CD14-positive monocyte (primary cell): ENCODE measurements at regions not wholly inside any gene's neighbourhood (a gene's known extent, or its start where the extent isn't known, plus 50 kb on each side); places are given as distances from the start of the nearest gene placed in this dataset.
"Not testable (repeated sequence)": the region's sequence is repeated elsewhere in the genome, so short reads cannot be mapped to it uniquely, and the experiment has no call there.

ENCODE experiments used
- DNase-seq, 3 donors: peaks; one replicate each; pipeline ENCODE4 v3.0.0-alpha.2; 2011 to 2022
- H2AFZ ChIP-seq: 2 replicates; pipeline ENCODE4 v1.6.0; 2012; ENCODE audit warnings: mild to moderate bottlenecking, low read depth, low read length, inconsistent platforms; ENCODE audit not compliant: insufficient read depth, poor library complexity, severe bottlenecking
- H3K27ac ChIP-seq, 2 donors: 1 replicate in 1 of 2; 2 replicates in 1 of 2; pipeline ENCODE4 v1.5.1; 2012 to 2013; ENCODE audit warnings: low read length in 2 of 2, control low read depth in 1 of 2, inconsistent platforms in 1 of 2, low read depth in 1 of 2, mild to moderate bottlenecking in 1 of 2
- H3K27me3 ChIP-seq, 2 donors: one replicate each; pipeline versions ENCODE4 v1.6.0 to v1.6.1; 2011 to 2013; ENCODE audit warnings: low read length in 2 of 2; ENCODE audit not compliant: control insufficient read depth in 2 of 2, insufficient read depth in 2 of 2
- H3K36me3 ChIP-seq, 2 donors: replicated peaks in 1 of 2; 1 replicate in 1 of 2; 2 replicates in 1 of 2; pipeline versions ENCODE4 v1.5.1 to v1.6.1; 2012 to 2013; ENCODE audit warnings: low read length in 2 of 2, control low read depth in 1 of 2, inconsistent platforms in 1 of 2, mild to moderate bottlenecking in 1 of 2; ENCODE audit not compliant: insufficient read depth in 2 of 2, control insufficient read depth in 1 of 2
- H3K4me1 ChIP-seq, 2 donors: 1 replicate in 1 of 2; 2 replicates in 1 of 2; pipeline versions ENCODE4 v1.5.1 to v1.6.1; 2012 to 2013; ENCODE audit warnings: low read length in 2 of 2, control low read depth in 1 of 2, inconsistent platforms in 1 of 2, mild to moderate bottlenecking in 1 of 2, moderate library complexity in 1 of 2; ENCODE audit not compliant: insufficient read depth in 2 of 2, control insufficient read depth in 1 of 2
- H3K4me2 ChIP-seq: replicated peaks from 2 replicates; pipeline ENCODE3; 2012; ENCODE audit warnings: low read length, moderate library complexity, mild to moderate bottlenecking; ENCODE audit not compliant: poor library complexity, severe bottlenecking; ENCODE audit errors: extremely low read depth
- H3K4me3 ChIP-seq, 3 experiments: fragments of 200-600 bp in 1 of 3; sonication (generic) in 1 of 3; replicated peaks in 1 of 3; 1 replicate in 2 of 3; 2 replicates in 1 of 3; pipeline ENCODE4 v1.5.1; 2011 to 2013; ENCODE audit warnings: low read length in 3 of 3, mild to moderate bottlenecking in 3 of 3, control low read depth in 2 of 3, low read depth in 2 of 3, inconsistent platforms in 1 of 3, moderate library complexity in 1 of 3
- H3K79me2 ChIP-seq: 2 replicates; pipeline ENCODE4 v1.6.0; 2012; ENCODE audit warnings: mild to moderate bottlenecking, control low read depth, inconsistent platforms, low read length, moderate library complexity; ENCODE audit not compliant: insufficient read depth
- H3K9ac ChIP-seq: 2 replicates; pipeline ENCODE4 v1.6.0; 2017; ENCODE audit warnings: low read length, mild to moderate bottlenecking; ENCODE audit not compliant: insufficient read depth, poor library complexity, severe bottlenecking
- H3K9me3 ChIP-seq, 2 donors: replicated peaks in 1 of 2; 1 replicate in 1 of 2; 2 replicates in 1 of 2; pipeline versions ENCODE4 v1.5.1 to v1.6.1; 2012 to 2013; ENCODE audit warnings: low read length in 2 of 2, control low read depth in 1 of 2; ENCODE audit not compliant: control insufficient read depth in 1 of 2, insufficient read depth in 1 of 2
- H4K20me1 ChIP-seq: 2 replicates; pipeline ENCODE4 v1.6.0; 2012; ENCODE audit warnings: mild to moderate bottlenecking, low read length, control low read depth, moderate library complexity; ENCODE audit not compliant: insufficient read depth
- H3K27ac Mint-ChIP-seq, 7 donors: one replicate each; pipeline ENCODE4 v1.8.0; 2020; ENCODE audit warnings: mild to moderate bottlenecking in 7 of 7, mixed read lengths in 7 of 7, moderate library complexity in 6 of 7, inconsistent platforms in 2 of 7
- H3K27me3 Mint-ChIP-seq, 3 donors: one replicate each; pipeline ENCODE4 v1.8.0; 2021 to 2022; ENCODE audit warnings: low read depth in 3 of 3, mild to moderate bottlenecking in 3 of 3, mixed read lengths in 3 of 3, moderate library complexity in 3 of 3, inconsistent platforms in 1 of 3
- H3K36me3 Mint-ChIP-seq, 2 donors: one replicate each; pipeline ENCODE4 v1.8.0; 2020; ENCODE audit warnings: mixed read lengths in 2 of 2, inconsistent platforms in 1 of 2, mild to moderate bottlenecking in 1 of 2
- H3K4me1 Mint-ChIP-seq: one replicate; pipeline ENCODE4 v1.8.0; 2020; ENCODE audit warnings: mild to moderate bottlenecking, mixed read lengths
- H3K4me3 Mint-ChIP-seq, 2 donors: one replicate each; pipeline ENCODE4 v1.8.0; 2020; ENCODE audit warnings: mild to moderate bottlenecking in 2 of 2, mixed read lengths in 2 of 2, moderate library complexity in 1 of 2
- H3K9me3 Mint-ChIP-seq, 7 donors: one replicate each; pipeline ENCODE4 v1.8.0; 2020 to 2022; ENCODE audit warnings: mixed read lengths in 7 of 7, mild to moderate bottlenecking in 6 of 7, moderate library complexity in 6 of 7, inconsistent platforms in 2 of 7
- CTCF ChIP-seq: fragments of 200-600 bp; IDR thresholded peaks from one replicate; pipeline ENCODE4 v1.8.0; 2022; ENCODE audit warnings: antibody characterized with exemption, mild to moderate bottlenecking
- WGBS: methylation state at CpG from one replicate; pipeline ENCODE4 v1.1.5; 2013; ENCODE audit warnings: missing lambda C conversion rate; ENCODE audit not compliant: insufficient coverage; 5-methylcytosine and 5-hydroxymethylcytosine counted together
- intact Hi-C, 2 donors: fragments of 100-400 bp; cut with micrococcal nuclease; formaldehyde crosslinking; loops; one replicate each; pipeline versions ENCODE4 v1.15.0 to v1.15.1; 2023

GRCh38 chr22:10777733-10778132, 4750.3 kb upstream of the OR11H1 start:
- H3K4me3 Mint-ChIP-seq, H4K20me1 ChIP-seq, H3K27ac ChIP-seq, H2AFZ ChIP-seq, H3K27me3 Mint-ChIP-seq, H3K4me2 ChIP-seq, H3K9ac ChIP-seq, DNase-seq, H3K36me3 Mint-ChIP-seq, H3K4me1 ChIP-seq, H3K36me3 ChIP-seq, H3K27me3 ChIP-seq, H3K79me2 ChIP-seq, intact Hi-C loops, H3K27ac Mint-ChIP-seq, H3K4me1 Mint-ChIP-seq, H3K4me3 ChIP-seq: not testable (repeated sequence)
- peaks cover 71 to 84% of the 10 kb centered on the region in 2 donors for H3K9me3 ChIP-seq
- WGBS = 86% methylated on average over 7 of the region's 11 CpGs
- peaks cover 33 to 76% (median 64%) of the 10 kb centered on the region in 7 donors for H3K9me3 Mint-ChIP-seq

GRCh38 chr22:10778296-10778814, 4749.6 kb upstream of the OR11H1 start:
- Mint-ChIP-seq H3K9me3 (peaks cover 32 to 82% (median 67%) of the 10 kb centered on the region in 7 donors), H3K36me3 (no peaks in the 10 kb centered on the region), H3K27ac (no peak overlapping the region), H3K4me1 (no peaks in the 10 kb centered on the region), H3K27me3 (no peaks in the 10 kb centered on the region), H3K4me3 (no peak overlapping the region)
- Histone ChIP-seq H3K27me3 (no peaks in the 10 kb centered on the region), H3K9ac (no peak overlapping the region), H2AFZ (no peak overlapping the region), H3K4me1 (no peaks in the 10 kb centered on the region), H4K20me1 (no peaks in the 10 kb centered on the region), H3K79me2 (no peaks in the 10 kb centered on the region), H3K9me3 (peaks cover 76 to 83% of the 10 kb centered on the region in 2 donors), H3K27ac (no peak overlapping the region), H3K36me3 (no peaks in the 10 kb centered on the region), H3K4me3 (no peak overlapping the region), H3K4me2 (no peak overlapping the region)
- TF ChIP-seq CTCF = no peak
- intact Hi-C loops = no loop called here
- DNase-seq = no peak
- 75% methylated on average over 3 of the region's 8 CpGs for WGBS

- H3K4me3 ChIP-seq, H3K27ac Mint-ChIP-seq, H3K27me3 Mint-ChIP-seq, H3K9ac ChIP-seq, H3K4me2 ChIP-seq, H3K27ac ChIP-seq, H4K20me1 ChIP-seq, H3K4me1 Mint-ChIP-seq, H3K79me2 ChIP-seq, H3K36me3 ChIP-seq, H3K4me1 ChIP-seq, H3K36me3 Mint-ChIP-seq, DNase-seq, intact Hi-C loops, H2AFZ ChIP-seq, H3K27me3 ChIP-seq, H3K4me3 Mint-ChIP-seq: not testable (repeated sequence)
- H3K9me3 ChIP-seq = peaks cover 80% of the 10 kb centered on the region in 2 donors
- WGBS = 86% methylated on average over 5 of the region's 6 CpGs
- H3K9me3 Mint-ChIP-seq = peaks cover 35 to 86% (median 72%) of the 10 kb centered on the region in 7 donors
These were observed 4748.8 kb upstream of the OR11H1 start for GRCh38 chr22:10779200-10779599.
